Vagina (tissue), 2 donors: ENCODE measurements at regions not wholly inside any gene's neighbourhood (a gene's known extent, or its start where the extent isn't known, plus 50 kb on each side); places are given as distances from the start of the nearest gene placed in this dataset.

Source experiments
- CTCF ChIP-seq, 3 experiments: fragments of 450-650 bp in 2 of 3; fragments of 200-600 bp in 1 of 3; sonication (generic) in 1 of 3; IDR thresholded peaks; one replicate each; pipeline ENCODE4 v1.5.1; 2017 to 2019; ENCODE audit warnings: antibody characterized with exemption in 3 of 3, mild to moderate bottlenecking in 2 of 3, moderate library complexity in 2 of 3
- POLR2A ChIP-seq, 2 donors: fragments of 450-650 bp; IDR thresholded peaks; one replicate each; pipeline ENCODE4 v1.6.1; 2017; ENCODE audit warnings: antibody characterized with exemption in 2 of 2, mild to moderate bottlenecking in 2 of 2, moderate library complexity in 2 of 2
- POLR2AphosphoS5 ChIP-seq, 2 donors: sonication (generic); formaldehyde crosslinking; IDR thresholded peaks; one replicate each; pipeline ENCODE4 v1.9.0; 2017; ENCODE audit warnings: antibody characterized with exemption in 2 of 2, mild to moderate bottlenecking in 2 of 2, low read depth in 1 of 2; ENCODE audit not compliant: insufficient read depth in 1 of 2

DNA sequence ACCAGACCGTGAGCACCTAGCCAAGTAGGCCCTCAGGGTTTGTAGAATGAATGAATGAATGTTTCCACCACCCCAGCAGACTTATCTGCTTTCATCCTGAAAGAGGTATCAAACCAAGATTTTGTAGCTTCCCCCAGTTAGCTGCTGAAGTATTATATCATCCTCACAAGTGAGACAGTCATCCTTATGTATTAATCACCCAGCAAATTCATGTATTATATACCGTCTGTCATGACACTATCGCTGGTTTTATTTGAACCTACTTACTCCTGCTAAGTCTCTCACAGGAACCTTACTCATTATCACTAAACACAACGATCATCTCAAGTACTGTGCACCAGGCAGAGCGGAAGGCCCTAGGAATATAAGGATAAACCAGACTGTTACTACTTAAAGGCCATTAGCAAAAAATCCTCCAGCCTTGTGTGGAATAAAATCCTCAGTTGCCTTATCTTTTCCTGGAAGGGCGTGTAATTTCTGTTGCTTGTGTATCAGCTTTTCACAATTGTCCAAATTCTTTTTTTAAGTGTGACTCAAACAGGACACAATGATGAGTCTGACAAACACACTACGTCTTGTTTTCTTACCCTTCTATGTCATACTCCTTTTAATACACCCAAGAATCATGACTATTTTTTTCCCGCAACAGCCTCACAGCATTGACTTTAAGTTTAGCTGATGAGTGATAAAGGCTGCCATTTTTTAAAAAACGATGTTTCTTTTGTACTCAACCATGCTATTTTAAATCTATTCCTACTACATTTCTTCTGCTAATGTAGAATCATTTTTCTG is 176.1 kb upstream of the KLF14 start:
- no peak for TF ChIP-seq POLR2AphosphoS5 (IDR thresholded peaks at IDR 0.05; ENCODE audit: insufficient read depth in 1 of 2, low read depth in 1 of 2)
- no peak for TF ChIP-seq POLR2A (IDR thresholded peaks at IDR 0.05)
- TF ChIP-seq CTCF (IDR thresholded peaks at IDR 0.05) = no peak
